ENCODE measurements at regions not wholly inside any gene's neighbourhood (a gene's known extent, or its start where the extent isn't known, plus 50 kb on each side); places are given as distances from the start of the nearest gene placed in this dataset.

DNA sequence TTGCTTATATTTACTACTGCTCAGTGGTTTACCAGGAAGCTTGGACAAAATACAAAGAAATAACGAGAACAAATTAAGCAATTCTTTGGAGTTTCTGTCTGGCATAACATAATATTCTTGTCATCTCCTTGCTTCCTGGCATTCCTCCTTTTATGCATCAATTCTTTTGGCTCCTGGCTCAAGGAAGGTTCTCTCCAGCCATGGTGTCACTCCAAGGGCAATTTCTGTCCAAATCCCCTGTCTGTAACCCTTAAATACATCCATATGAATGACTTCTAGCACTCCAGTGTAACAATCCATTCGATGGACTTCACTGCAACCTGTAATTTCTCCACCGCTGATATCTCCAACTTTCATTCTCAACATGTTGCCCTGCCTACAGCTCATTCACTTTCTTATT lies 617.7 kb upstream of the ANKRD30A start:
- TF ChIP-seq, protein P1, sequence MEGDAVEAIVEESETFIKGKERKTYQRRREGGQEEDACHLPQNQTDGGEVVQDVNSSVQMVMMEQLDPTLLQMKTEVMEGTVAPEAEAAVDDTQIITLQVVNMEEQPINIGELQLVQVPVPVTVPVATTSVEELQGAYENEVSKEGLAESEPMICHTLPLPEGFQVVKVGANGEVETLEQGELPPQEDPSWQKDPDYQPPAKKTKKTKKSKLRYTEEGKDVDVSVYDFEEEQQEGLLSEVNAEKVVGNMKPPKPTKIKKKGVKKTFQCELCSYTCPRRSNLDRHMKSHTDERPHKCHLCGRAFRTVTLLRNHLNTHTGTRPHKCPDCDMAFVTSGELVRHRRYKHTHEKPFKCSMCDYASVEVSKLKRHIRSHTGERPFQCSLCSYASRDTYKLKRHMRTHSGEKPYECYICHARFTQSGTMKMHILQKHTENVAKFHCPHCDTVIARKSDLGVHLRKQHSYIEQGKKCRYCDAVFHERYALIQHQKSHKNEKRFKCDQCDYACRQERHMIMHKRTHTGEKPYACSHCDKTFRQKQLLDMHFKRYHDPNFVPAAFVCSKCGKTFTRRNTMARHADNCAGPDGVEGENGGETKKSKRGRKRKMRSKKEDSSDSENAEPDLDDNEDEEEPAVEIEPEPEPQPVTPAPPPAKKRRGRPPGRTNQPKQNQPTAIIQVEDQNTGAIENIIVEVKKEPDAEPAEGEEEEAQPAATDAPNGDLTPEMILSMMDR (IDR thresholded peaks at IDR 0.05; ENCODE audit: insufficient read depth, low read depth, low read length) = no peak
- TF ChIP-seq EZH2 (IDR thresholded peaks at IDR 0.05; ENCODE audit: insufficient read depth, low read length) = no peak

Measured in astrocyte (in vitro differentiated cells and primary cell).